Activated CD4-positive, alpha-beta T cell treated with anti-CD3 and anti-CD28 coated beads, Interleukin-2, amount 50 U/mL, for 16 hours (primary cell): ENCODE measurements at regions not wholly inside any gene's neighbourhood (a gene's known extent, or its start where the extent isn't known, plus 50 kb on each side); places are given as distances from the start of the nearest gene placed in this dataset.

Source experiments
- DNase-seq: peaks from one replicate; pipeline ENCODE4 v3.0.0-alpha.2; 2020

GRCh38 chr2:64196963-64197362, 52.7 kb upstream of the PELI1 start:
- DNase-seq, result no peak

- DNase-seq, result no peak
Measured at GRCh38 chr2:64201151-64201550, 56.9 kb upstream of the PELI1 start.

- no peak for DNase-seq
Measured at GRCh38 chr2:64202206-64202845, 58.1 kb upstream of the PELI1 start.

- DNase-seq, result no peak
Measured at GRCh38 chr2:64203131-64203857, 59.1 kb upstream of the PELI1 start.

GRCh38 chr2:64203858-64204632, 59.8 kb upstream of the PELI1 start:
- peak; percentile 77 for DNase-seq

GRCh38 chr2:64204703-64205102, 60.5 kb upstream of the PELI1 start:
- DNase-seq, result no peak

GRCh38 chr2:64205415-64205814, 61.2 kb upstream of the PELI1 start:
- DNase-seq, result no peak

GRCh38 chr2:64207573-64207972, 63.4 kb upstream of the PELI1 start:
- no peak for DNase-seq

GRCh38 chr2:64210816-64211215, 66.6 kb upstream of the PELI1 start:
- no peak for DNase-seq

GRCh38 chr2:64211276-64211921, 67.2 kb upstream of the PELI1 start:
- no peak for DNase-seq

GRCh38 chr2:64212346-64212745, 68.1 kb upstream of the PELI1 start:
- peak; percentile 80 for DNase-seq

- peak; percentile 94 for DNase-seq
Measured at GRCh38 chr2:64212801-64213321, 68.6 kb upstream of the PELI1 start.

GRCh38 chr2:64213532-64214275, 69.5 kb upstream of the PELI1 start:
- DNase-seq, result peak; percentile 64

GRCh38 chr2:64214281-64215115, 70.3 kb upstream of the PELI1 start:
- peak; percentile 79 for DNase-seq

GRCh38 chr2:64217198-64217869, 73.1 kb upstream of the PELI1 start:
- DNase-seq, result no peak

GRCh38 chr2:64218137-64218802, 74.0 kb upstream of the PELI1 start:
- DNase-seq, result no peak

GRCh38 chr2:64219149-64219548, 74.9 kb upstream of the PELI1 start:
- DNase-seq, result no peak

- no peak for DNase-seq
Measured at GRCh38 chr2:64220265-64220664, 76.0 kb upstream of the PELI1 start.

GRCh38 chr2:64220894-64221617, 76.8 kb upstream of the PELI1 start:
- no peak for DNase-seq

GRCh38 chr2:64221935-64222334, 77.7 kb upstream of the PELI1 start:
- DNase-seq, result no peak
